ENCODE measurements at regions not wholly inside any gene's neighbourhood (a gene's known extent, or its start where the extent isn't known, plus 50 kb on each side); places are given as distances from the start of the nearest gene placed in this dataset.

DNA sequence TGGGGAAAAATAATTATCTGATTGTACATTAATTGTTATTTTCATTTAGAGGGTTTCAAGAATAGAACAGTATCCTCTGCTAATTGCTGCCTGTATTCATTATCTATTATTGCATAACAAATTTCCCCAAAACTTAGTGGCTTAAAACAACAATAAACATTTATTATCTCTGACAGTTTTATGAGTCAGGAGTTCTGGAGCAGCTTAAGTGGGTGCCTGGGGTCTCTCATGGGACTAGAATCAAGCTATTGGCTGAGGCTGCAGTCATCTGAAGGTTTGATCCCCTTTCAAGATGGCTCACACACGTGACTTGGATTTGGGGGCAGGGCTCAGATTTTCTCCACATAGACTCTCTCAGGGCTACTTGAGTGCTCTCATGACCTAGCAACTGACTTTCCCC lies 98.1 kb upstream of the JADE1 start:
- TF ChIP-seq POLR2A (IDR thresholded peaks at IDR 0.05) (no peak), POLR2AphosphoS5 (IDR thresholded peaks at IDR 0.05) (no peak)
- TF ChIP-seq, protein P1, sequence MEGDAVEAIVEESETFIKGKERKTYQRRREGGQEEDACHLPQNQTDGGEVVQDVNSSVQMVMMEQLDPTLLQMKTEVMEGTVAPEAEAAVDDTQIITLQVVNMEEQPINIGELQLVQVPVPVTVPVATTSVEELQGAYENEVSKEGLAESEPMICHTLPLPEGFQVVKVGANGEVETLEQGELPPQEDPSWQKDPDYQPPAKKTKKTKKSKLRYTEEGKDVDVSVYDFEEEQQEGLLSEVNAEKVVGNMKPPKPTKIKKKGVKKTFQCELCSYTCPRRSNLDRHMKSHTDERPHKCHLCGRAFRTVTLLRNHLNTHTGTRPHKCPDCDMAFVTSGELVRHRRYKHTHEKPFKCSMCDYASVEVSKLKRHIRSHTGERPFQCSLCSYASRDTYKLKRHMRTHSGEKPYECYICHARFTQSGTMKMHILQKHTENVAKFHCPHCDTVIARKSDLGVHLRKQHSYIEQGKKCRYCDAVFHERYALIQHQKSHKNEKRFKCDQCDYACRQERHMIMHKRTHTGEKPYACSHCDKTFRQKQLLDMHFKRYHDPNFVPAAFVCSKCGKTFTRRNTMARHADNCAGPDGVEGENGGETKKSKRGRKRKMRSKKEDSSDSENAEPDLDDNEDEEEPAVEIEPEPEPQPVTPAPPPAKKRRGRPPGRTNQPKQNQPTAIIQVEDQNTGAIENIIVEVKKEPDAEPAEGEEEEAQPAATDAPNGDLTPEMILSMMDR (IDR thresholded peaks at IDR 0.05), result no peak

Data from breast epithelium (tissue), 3 donors.